Type B pancreatic cell (in vitro differentiated cells): ENCODE measurements at regions not wholly inside any gene's neighbourhood (a gene's known extent, or its start where the extent isn't known, plus 50 kb on each side); places are given as distances from the start of the nearest gene placed in this dataset.

ENCODE experiments used
- DNase-seq: peaks from one replicate; pipeline ENCODE4 v3.0.0; 2021; ENCODE audit warnings: mixed read lengths; ENCODE audit not compliant: unreplicated experiment; ENCODE audit errors: extremely low spot score
- H3K27ac Mint-ChIP-seq: 2 replicates; pipeline ENCODE4 v1.8.0; 2021; ENCODE audit warnings: mild to moderate bottlenecking, mixed read lengths
- H3K27me3 Mint-ChIP-seq: 2 replicates; pipeline ENCODE4 v1.8.0; 2021; ENCODE audit warnings: mixed read lengths
- H3K36me3 Mint-ChIP-seq: 2 replicates; pipeline ENCODE4 v1.8.0; 2021; ENCODE audit warnings: mixed read lengths
- H3K4me1 Mint-ChIP-seq: one replicate; pipeline ENCODE4 v1.8.0; 2021; ENCODE audit warnings: mixed read lengths; ENCODE audit not compliant: unreplicated experiment
- H3K4me3 Mint-ChIP-seq: 2 replicates; pipeline ENCODE4 v1.8.0; 2021; ENCODE audit warnings: mild to moderate bottlenecking, mixed read lengths
- H3K9me3 Mint-ChIP-seq: 2 replicates; pipeline ENCODE4 v1.8.0; 2021; ENCODE audit warnings: mixed read lengths
- TF ChIP-seq, protein P1 (sequence below): fragments of 200-600 bp; sonication (generic); conservative IDR thresholded peaks from 2 replicates; pipeline ENCODE4 v1.5.0; 2021; ENCODE audit warnings: antibody characterized with exemption, mild to moderate bottlenecking

DNA sequence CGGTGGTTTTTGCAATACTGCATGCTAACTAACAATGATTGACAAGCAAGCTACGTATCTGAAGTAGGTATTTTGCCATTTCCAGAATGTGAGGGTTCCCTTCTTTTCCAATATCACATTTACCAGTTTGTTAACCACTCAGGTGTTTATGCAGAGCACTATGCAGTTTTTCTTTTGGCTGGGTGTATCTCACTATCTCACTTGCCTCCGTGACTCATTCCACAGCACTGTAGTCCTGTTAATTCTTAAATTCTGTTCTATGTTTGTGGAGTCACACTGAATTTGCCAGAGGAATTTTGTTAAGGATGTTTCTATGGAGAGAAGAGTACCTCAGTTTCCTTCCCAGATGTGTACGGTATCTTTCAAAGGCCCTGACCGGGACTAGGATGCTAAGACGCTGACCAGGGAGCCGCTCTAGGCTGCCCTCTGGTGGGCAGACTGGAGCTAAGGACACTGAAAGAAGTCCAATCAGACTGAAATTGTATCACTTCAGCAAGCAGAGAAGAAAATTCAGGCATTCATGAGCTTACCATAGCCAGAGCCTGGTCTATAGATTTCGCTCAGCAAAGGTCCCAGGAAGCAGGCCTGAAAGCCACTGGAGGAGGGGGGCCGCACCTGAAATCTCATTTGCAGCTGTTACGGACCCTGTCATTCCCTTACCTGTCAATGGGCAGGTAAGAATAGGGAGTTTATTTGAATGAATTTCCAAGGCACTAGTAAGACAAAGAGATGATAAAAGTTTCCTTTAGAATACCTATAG is 388.4 kb upstream of the SPOCK3 start:
- no peaks in the 10 kb centered on the region for H3K36me3 Mint-ChIP-seq
- peak; percentile 77 for DNase-seq
- H3K4me1 Mint-ChIP-seq: no peaks in the 10 kb centered on the region
- H3K4me3 Mint-ChIP-seq: no peak overlapping the region
- H3K27ac Mint-ChIP-seq: no peak overlapping the region
- TF ChIP-seq, protein P1, sequence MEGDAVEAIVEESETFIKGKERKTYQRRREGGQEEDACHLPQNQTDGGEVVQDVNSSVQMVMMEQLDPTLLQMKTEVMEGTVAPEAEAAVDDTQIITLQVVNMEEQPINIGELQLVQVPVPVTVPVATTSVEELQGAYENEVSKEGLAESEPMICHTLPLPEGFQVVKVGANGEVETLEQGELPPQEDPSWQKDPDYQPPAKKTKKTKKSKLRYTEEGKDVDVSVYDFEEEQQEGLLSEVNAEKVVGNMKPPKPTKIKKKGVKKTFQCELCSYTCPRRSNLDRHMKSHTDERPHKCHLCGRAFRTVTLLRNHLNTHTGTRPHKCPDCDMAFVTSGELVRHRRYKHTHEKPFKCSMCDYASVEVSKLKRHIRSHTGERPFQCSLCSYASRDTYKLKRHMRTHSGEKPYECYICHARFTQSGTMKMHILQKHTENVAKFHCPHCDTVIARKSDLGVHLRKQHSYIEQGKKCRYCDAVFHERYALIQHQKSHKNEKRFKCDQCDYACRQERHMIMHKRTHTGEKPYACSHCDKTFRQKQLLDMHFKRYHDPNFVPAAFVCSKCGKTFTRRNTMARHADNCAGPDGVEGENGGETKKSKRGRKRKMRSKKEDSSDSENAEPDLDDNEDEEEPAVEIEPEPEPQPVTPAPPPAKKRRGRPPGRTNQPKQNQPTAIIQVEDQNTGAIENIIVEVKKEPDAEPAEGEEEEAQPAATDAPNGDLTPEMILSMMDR: peak; percentile 90
- H3K27me3 Mint-ChIP-seq: peaks cover 4% of the 10 kb centered on the region
- no peaks in the 10 kb centered on the region for H3K9me3 Mint-ChIP-seq

DNA sequence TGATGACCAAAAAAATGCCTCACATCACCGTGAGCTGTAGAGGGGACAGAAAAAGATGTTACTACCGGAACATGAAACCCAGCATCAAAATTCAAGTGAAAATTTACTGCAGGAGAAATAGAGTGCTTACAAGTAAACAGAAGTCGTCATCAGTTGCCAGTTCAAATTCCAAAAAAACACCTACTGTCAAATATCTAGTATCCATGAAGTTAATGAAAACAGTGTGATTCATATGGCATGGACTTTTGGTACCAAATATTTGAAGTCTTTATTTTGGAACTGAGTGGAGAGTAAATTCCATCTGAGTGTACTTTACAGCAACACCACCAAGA is 388.9 kb upstream of the SPOCK3 start:
- no peak for DNase-seq
- TF ChIP-seq, protein P1: no peak
- Mint-ChIP-seq H3K27me3 (peaks cover 4% of the 10 kb centered on the region), H3K36me3 (no peaks in the 10 kb centered on the region), H3K27ac (no peak overlapping the region), H3K4me1 (no peaks in the 10 kb centered on the region), H3K9me3 (no peaks in the 10 kb centered on the region), H3K4me3 (no peak overlapping the region)

- no peaks in the 10 kb centered on the region for H3K36me3 Mint-ChIP-seq
- no peak overlapping the region for H3K27ac Mint-ChIP-seq
- no peaks in the 10 kb centered on the region for H3K4me1 Mint-ChIP-seq
- H3K9me3 Mint-ChIP-seq: peaks cover 5% of the 10 kb centered on the region
- DNase-seq: no peak
- H3K4me3 Mint-ChIP-seq: no peak overlapping the region
- no peaks in the 10 kb centered on the region for H3K27me3 Mint-ChIP-seq
- TF ChIP-seq, protein P1: no peak
These were observed 395.0 kb upstream of the SPOCK3 start for GRCh38 chr4:167629272-167629671.

DNA sequence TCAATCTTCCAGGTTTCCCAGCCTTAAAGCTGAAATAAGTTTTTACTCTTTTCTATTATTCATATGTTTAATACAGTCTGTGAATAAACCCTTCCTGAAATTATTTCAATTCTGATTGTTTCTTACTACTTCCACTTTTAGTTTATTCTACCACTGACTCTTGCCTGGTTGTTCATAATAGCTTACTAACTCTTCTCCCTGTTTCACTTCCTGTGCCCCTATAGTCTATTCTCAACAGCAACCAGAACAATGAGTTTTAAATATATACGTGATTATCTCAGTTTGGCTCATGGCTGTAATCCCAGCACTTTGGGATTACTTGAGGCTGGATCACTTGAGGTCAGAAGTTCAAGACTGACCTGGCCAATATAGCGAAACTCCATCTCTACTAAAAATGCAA is 408.0 kb upstream of the SPOCK3 start:
- Mint-ChIP-seq H3K27ac (no peak overlapping the region), H3K4me3 (no peak overlapping the region), H3K9me3 (no peaks in the 10 kb centered on the region), H3K36me3 (no peaks in the 10 kb centered on the region), H3K4me1 (no peaks in the 10 kb centered on the region), H3K27me3 (no peaks in the 10 kb centered on the region)
- DNase-seq: no peak
- TF ChIP-seq, protein P1: no peak

GRCh38 chr4:167645358-167645757 is 411.1 kb upstream of the SPOCK3 start:
- no peak for DNase-seq
- no peaks in the 10 kb centered on the region for H3K9me3 Mint-ChIP-seq
- no peaks in the 10 kb centered on the region for H3K27me3 Mint-ChIP-seq
- H3K4me3 Mint-ChIP-seq: no peak overlapping the region
- H3K36me3 Mint-ChIP-seq: no peaks in the 10 kb centered on the region
- no peak overlapping the region for H3K27ac Mint-ChIP-seq
- TF ChIP-seq, protein P1: no peak
- H3K4me1 Mint-ChIP-seq: no peaks in the 10 kb centered on the region
